A549 (cell line): ENCODE measurements at regions not wholly inside any gene's neighbourhood (a gene's known extent, or its start where the extent isn't known, plus 50 kb on each side); places are given as distances from the start of the nearest gene placed in this dataset.
A peak's percentile ranks its signal among the peaks of the same experiment; 100 is the strongest.

Experiments
- ATAC-seq, 2 experiments: fragments of 200-7000 bp in 1 of 2; fragments of >200 bp in 1 of 2; cut with Nextera tagmentation in 1 of 2; cut with Tn5 transposase in 1 of 2; 3 replicates each; pipeline versions ENCODE4 v1.8.0 to v1.9.1; 2018 to 2020; ENCODE audit warnings: mild to moderate bottlenecking in 1 of 2, moderate library complexity in 1 of 2
- CTCF ChIA-PET: fragments of 300-600 bp; sonication (Branson Sonifier 250); formaldehyde crosslinking; extraction: SDS; loops from one replicate; lab custom pipeline; 2021; ENCODE audit warnings: antibody characterized with exemption, inconsistent platforms; lab: Yijun Ruan, JAX
- POLR2A ChIA-PET: fragments of 350-600 bp; formaldehyde crosslinking; extraction: SDS; loops from one replicate; lab custom pipeline; 2021; ENCODE audit warnings: antibody characterized with exemption, inconsistent platforms; lab: Yijun Ruan, JAX
- DNase-seq, 2 experiments: peaks; one replicate each; pipeline versions ENCODE4 v3.0.0 to v3.0.0-alpha.2; 2011 to 2016; ENCODE audit warnings: low read depth in 1 of 2, low spot score in 1 of 2
- FAIRE-seq: peaks from 2 replicates; lab custom pipeline; 2011; peaks lifted over from hg19 to GRCh38; lab: Jason Lieb, UNC
- H3K27ac ChIP-seq, 2 experiments: fragments of >200 bp; sonication (Bioruptor Twin); formaldehyde crosslinking; 3 replicates each; pipeline ENCODE4 v1.5.1; 2016 to 2017
- H3K4me1 ChIP-seq: fragments of >200 bp; sonication (Bioruptor Twin); formaldehyde crosslinking; 3 replicates; pipeline ENCODE4 v1.6.1; 2016
- H3K4me2 ChIP-seq: fragments of >200 bp; sonication (Bioruptor Twin); formaldehyde crosslinking; 3 replicates; pipeline ENCODE4 v1.6.1; 2016
- H3K4me3 ChIP-seq: fragments of >200 bp; sonication (Bioruptor Twin); formaldehyde crosslinking; 3 replicates; pipeline ENCODE4 v1.5.1; 2016
- H3K9me3 ChIP-seq: fragments of >200 bp; sonication (Bioruptor Twin); formaldehyde crosslinking; 3 replicates; pipeline ENCODE4 v1.6.1; 2016
- E2F6 ChIP-seq: IDR thresholded peaks from 2 replicates; pipeline ENCODE4 v1.6.1; 2012; ENCODE audit warnings: low read depth, borderline replicate concordance
- FOSB ChIP-seq: fragments of 250-450 bp; sonication (Bioruptor Pico); IDR thresholded peaks from 2 replicates; pipeline ENCODE4 v1.5.0; 2020; ENCODE audit warnings: mild to moderate bottlenecking, moderate library complexity
- FOSL2 ChIP-seq, 2 experiments: fragments of 450-650 bp in 1 of 2; fragments of >200 bp in 1 of 2; sonication (Bioruptor Twin) in 1 of 2; formaldehyde crosslinking; IDR thresholded peaks; 2 replicates each; pipeline versions ENCODE4 v1.5.0 to v1.6.1; 2016 to 2020; ENCODE audit warnings: mild to moderate bottlenecking in 1 of 2, moderate library complexity in 1 of 2
- JUN ChIP-seq, 2 experiments: fragments of >200 bp; sonication (Bioruptor Twin); formaldehyde crosslinking; IDR thresholded peaks; 2 replicates in 1 of 2; 3 replicates in 1 of 2; pipeline ENCODE4 v1.6.1; 2016 to 2017
- KDM1A ChIP-seq: fragments of 200-600 bp; sonication (generic); IDR thresholded peaks from 2 replicates; pipeline ENCODE4 v1.6.1; 2016; ENCODE audit warnings: low read depth, mild to moderate bottlenecking
- MAFK ChIP-seq: fragments of 450-650 bp; IDR thresholded peaks from 2 replicates; pipeline ENCODE4 v1.6.1; 2014; ENCODE audit not compliant: partially characterized antibody
- MAZ ChIP-seq: fragments of 150-350 bp; IDR thresholded peaks from 2 replicates; pipeline ENCODE4 v1.6.1; 2014; ENCODE audit warnings: antibody characterized with exemption, low read depth, low read length, borderline replicate concordance
- MYC ChIP-seq: IDR thresholded peaks from 2 replicates; pipeline ENCODE4 v1.6.1; 2012; ENCODE audit warnings: mild to moderate bottlenecking, inconsistent platforms, low read length, improper control_type of control experiment, borderline replicate concordance
- NFE2L2 ChIP-seq: fragments of 150-350 bp; conservative IDR thresholded peaks from 2 replicates; pipeline ENCODE4 v1.6.1; 2014; ENCODE audit warnings: low read length
- NR3C1 ChIP-seq: fragments of >200 bp; sonication (Bioruptor Twin); formaldehyde crosslinking; IDR thresholded peaks from 3 replicates; pipeline ENCODE4 v1.6.1; 2017
- PHF8 ChIP-seq: fragments of 200-600 bp; sonication (generic); IDR thresholded peaks from 2 replicates; pipeline ENCODE4 v1.6.1; 2016; ENCODE audit warnings: low read depth, mild to moderate bottlenecking, antibody characterized with exemption, moderate library complexity, borderline replicate concordance
- RARB ChIP-seq: fragments of 250-450 bp; sonication (Bioruptor Pico); IDR thresholded peaks from 2 replicates; pipeline ENCODE4 v1.8.0; 2021; ENCODE audit warnings: mild to moderate bottlenecking, moderate library complexity
- WGBS: methylation state at CpG from one replicate; pipeline ENCODE4 v1.1.6; 2017; ENCODE audit errors: missing lambda C conversion rate; 5-methylcytosine and 5-hydroxymethylcytosine counted together
- TF ChIP-seq, protein P1 (sequence below): fragments of 250-450 bp; sonication (Bioruptor Pico); IDR thresholded peaks from 2 replicates; pipeline ENCODE4 v1.5.0; 2021; ENCODE audit warnings: mild to moderate bottlenecking, moderate library complexity, borderline replicate concordance
- TF ChIP-seq, protein P2 (sequence below): fragments of 250-450 bp; sonication (Bioruptor Pico); IDR thresholded peaks from 2 replicates; pipeline ENCODE4 v1.5.0; 2020; ENCODE audit warnings: low read depth, mild to moderate bottlenecking, moderate library complexity
- TF ChIP-seq, protein P3 (sequence below): fragments of >200 bp; sonication (Bioruptor Twin); formaldehyde crosslinking; IDR thresholded peaks from 3 replicates; pipeline ENCODE4 v1.6.1; 2016
- TF ChIP-seq, protein P4 (sequence below): fragments of 150-350 bp; IDR thresholded peaks from 2 replicates; pipeline ENCODE4 v1.6.1; 2014; ENCODE audit warnings: low read depth, mild to moderate bottlenecking, low read length

- TF ChIP-seq NFE2L2 = no peak
- no peak for TF ChIP-seq FOSL2 (IDR thresholded peaks at IDR 0.05)
- no peak for TF ChIP-seq FOSL2 (CRISPR knock-in tag; IDR thresholded peaks at IDR 0.05)
- TF ChIP-seq NR3C1 = no peak
- TF ChIP-seq MYC = no peak
- TF ChIP-seq, protein P1, sequence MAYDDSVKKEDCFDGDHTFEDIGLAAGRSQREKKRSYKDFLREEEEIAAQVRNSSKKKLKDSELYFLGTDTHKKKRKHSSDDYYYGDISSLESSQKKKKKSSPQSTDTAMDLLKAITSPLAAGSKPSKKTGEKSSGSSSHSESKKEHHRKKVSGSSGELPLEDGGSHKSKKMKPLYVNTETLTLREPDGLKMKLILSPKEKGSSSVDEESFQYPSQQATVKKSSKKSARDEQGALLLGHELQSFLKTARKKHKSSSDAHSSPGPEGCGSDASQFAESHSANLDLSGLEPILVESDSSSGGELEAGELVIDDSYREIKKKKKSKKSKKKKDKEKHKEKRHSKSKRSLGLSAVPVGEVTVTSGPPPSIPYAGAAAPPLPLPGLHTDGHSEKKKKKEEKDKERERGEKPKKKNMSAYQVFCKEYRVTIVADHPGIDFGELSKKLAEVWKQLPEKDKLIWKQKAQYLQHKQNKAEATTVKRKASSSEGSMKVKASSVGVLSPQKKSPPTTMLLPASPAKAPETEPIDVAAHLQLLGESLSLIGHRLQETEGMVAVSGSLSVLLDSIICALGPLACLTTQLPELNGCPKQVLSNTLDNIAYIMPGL (CRISPR knock-in tag) = no peak
- TF ChIP-seq RARB (CRISPR knock-in tag) = no peak
- TF ChIP-seq, protein P2, sequence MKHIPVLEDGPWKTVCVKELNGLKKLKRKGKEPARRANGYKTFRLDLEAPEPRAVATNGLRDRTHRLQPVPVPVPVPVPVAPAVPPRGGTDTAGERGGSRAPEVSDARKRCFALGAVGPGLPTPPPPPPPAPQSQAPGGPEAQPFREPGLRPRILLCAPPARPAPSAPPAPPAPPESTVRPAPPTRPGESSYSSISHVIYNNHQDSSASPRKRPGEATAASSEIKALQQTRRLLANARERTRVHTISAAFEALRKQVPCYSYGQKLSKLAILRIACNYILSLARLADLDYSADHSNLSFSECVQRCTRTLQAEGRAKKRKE = no peak
- 12% methylated on average over 2 of the region's 2 CpGs for WGBS
- ChIA-PET CTCF (no interaction called here), POLR2A (no interaction called here)
- DNase-seq = no peak
- no peak for ATAC-seq
- no peak overlapping the region for H3K4me2 ChIP-seq
- H3K27ac ChIP-seq = no peak overlapping the region
- no peaks in the 10 kb centered on the region for H3K4me1 ChIP-seq
- no peak overlapping the region for H3K4me3 ChIP-seq
- FAIRE-seq = no peak
- H3K9me3 ChIP-seq = no peaks in the 10 kb centered on the region
These were observed 764.4 kb upstream of the PCDH10 start for GRCh38 chr4:132384709-132385108.

GRCh38 chr4:132386130-132386529 lies 763.0 kb upstream of the PCDH10 start:
- H3K9me3 ChIP-seq = no peaks in the 10 kb centered on the region
- no peak for DNase-seq
- POLR2A ChIA-PET = no interaction called here
- TF ChIP-seq JUN (IDR thresholded peaks at IDR 0.05) (no peak), MAFK (no peak), PHF8 (no peak), NR3C1 (no peak), E2F6 (no peak), KDM1A (no peak), FOSB (CRISPR knock-in tag) (no peak), MAZ (no peak)
- TF ChIP-seq, protein P3, sequence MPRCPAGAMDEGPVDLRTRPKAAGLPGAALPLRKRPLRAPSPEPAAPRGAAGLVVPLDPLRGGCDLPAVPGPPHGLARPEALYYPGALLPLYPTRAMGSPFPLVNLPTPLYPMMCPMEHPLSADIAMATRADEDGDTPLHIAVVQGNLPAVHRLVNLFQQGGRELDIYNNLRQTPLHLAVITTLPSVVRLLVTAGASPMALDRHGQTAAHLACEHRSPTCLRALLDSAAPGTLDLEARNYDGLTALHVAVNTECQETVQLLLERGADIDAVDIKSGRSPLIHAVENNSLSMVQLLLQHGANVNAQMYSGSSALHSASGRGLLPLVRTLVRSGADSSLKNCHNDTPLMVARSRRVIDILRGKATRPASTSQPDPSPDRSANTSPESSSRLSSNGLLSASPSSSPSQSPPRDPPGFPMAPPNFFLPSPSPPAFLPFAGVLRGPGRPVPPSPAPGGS = no peak
- TF ChIP-seq, all 56 proteins: peak for 0
- H3K4me1 ChIP-seq = no peaks in the 10 kb centered on the region
- H3K4me2 ChIP-seq = no peak overlapping the region
- H3K4me3 ChIP-seq = no peak overlapping the region
- 60% methylated on average over 3 of the region's 3 CpGs for WGBS
- ATAC-seq (no peak), FAIRE-seq (no peak)
- CTCF ChIA-PET = no interaction called here
- H3K27ac ChIP-seq = no peak overlapping the region

GRCh38 chr4:132387060-132387459 lies 762.0 kb upstream of the PCDH10 start:
- TF ChIP-seq, protein P4, sequence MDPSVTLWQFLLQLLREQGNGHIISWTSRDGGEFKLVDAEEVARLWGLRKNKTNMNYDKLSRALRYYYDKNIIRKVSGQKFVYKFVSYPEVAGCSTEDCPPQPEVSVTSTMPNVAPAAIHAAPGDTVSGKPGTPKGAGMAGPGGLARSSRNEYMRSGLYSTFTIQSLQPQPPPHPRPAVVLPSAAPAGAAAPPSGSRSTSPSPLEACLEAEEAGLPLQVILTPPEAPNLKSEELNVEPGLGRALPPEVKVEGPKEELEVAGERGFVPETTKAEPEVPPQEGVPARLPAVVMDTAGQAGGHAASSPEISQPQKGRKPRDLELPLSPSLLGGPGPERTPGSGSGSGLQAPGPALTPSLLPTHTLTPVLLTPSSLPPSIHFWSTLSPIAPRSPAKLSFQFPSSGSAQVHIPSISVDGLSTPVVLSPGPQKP = no peak
- peak; percentile 84 for TF ChIP-seq MAFK
- 13% methylated on average over 1 of the region's 1 CpG for WGBS
- H3K4me1 ChIP-seq = no peaks in the 10 kb centered on the region
- FAIRE-seq (no peak), ATAC-seq (no peak), DNase-seq (no peak)
- CTCF ChIA-PET = no interaction called here
- POLR2A ChIA-PET = no interaction called here
- H3K4me2 ChIP-seq = no peak overlapping the region
- no peak overlapping the region for H3K4me3 ChIP-seq
- no peaks in the 10 kb centered on the region for H3K9me3 ChIP-seq
- H3K27ac ChIP-seq = no peak overlapping the region
